ENCODE measurements at regions not wholly inside any gene's neighbourhood (a gene's known extent, or its start where the extent isn't known, plus 50 kb on each side); places are given as distances from the start of the nearest gene placed in this dataset.

DNA sequence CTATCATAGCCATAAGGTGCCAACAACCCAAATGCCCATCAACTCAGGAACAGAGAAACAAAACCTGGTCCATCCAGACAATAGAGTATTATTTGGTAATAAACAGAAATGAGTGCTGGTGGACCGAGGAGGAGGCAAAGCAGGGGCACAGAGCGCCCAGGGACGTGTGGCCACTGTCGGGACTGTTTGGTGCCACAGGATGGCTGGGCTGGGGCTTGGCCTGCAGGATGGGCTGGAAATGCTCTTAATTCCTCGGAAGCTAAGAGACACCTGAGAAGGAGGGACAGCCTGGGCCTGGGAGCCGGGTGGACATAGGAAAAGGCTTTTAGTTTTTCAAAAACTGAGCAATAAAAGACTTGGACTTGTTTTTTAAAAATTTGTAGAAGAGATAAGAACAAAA lies 216.4 kb downstream of the DLL1 start:
- Histone ChIP-seq H3K9me3 (ENCODE audit: control insufficient read depth, low read length) (no peaks in the 10 kb centered on the region), H3K27ac (ENCODE audit: insufficient read depth, low read length, poor library complexity, severe bottlenecking) (no peak overlapping the region), H3K4me3 (ENCODE audit: insufficient read depth, low read depth, low read length, poor library complexity, severe bottlenecking) (no peak overlapping the region), H3K4me1 (ENCODE audit: control insufficient read depth, insufficient read depth, low read length, poor library complexity, severe bottlenecking) (no peaks in the 10 kb centered on the region), H3K36me3 (ENCODE audit: control insufficient read depth, insufficient read depth, low read length) (no peaks in the 10 kb centered on the region), H3K27me3 (replicated peaks; ENCODE audit: control insufficient read depth, insufficient read depth, low read length, poor library complexity, severe bottlenecking) (no peaks in the 10 kb centered on the region)
- DNase-seq = no peak

DNA sequence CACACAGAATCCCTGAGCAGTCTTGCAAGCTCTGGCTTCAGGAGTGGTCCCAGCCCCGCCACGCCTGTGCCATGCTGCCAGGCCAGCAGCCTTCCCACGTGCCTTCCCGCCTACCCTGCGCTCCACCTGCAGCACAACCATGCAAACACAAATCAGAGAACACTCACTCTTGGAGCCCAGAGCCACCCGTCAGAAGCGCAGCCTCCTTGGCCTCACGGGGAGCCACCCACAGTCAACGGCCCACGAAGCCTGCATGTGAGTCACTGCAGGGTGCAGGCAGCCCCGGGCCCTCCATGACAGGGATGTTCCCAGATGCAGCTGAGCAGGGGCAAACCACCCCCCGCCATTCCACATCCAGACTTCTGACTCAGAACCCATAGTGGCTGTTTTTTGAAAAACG lies 217.0 kb downstream of the DLL1 start:
- Histone ChIP-seq H3K9me3 (ENCODE audit: control insufficient read depth, low read length) (no peaks in the 10 kb centered on the region), H3K27me3 (replicated peaks; ENCODE audit: control insufficient read depth, insufficient read depth, low read length, poor library complexity, severe bottlenecking) (no peaks in the 10 kb centered on the region), H3K27ac (ENCODE audit: insufficient read depth, low read length, poor library complexity, severe bottlenecking) (no peak overlapping the region), H3K4me3 (ENCODE audit: insufficient read depth, low read depth, low read length, poor library complexity, severe bottlenecking) (no peak overlapping the region), H3K36me3 (ENCODE audit: control insufficient read depth, insufficient read depth, low read length) (no peaks in the 10 kb centered on the region), H3K4me1 (ENCODE audit: control insufficient read depth, insufficient read depth, low read length, poor library complexity, severe bottlenecking) (no peaks in the 10 kb centered on the region)
- DNase-seq = no peak

DNA sequence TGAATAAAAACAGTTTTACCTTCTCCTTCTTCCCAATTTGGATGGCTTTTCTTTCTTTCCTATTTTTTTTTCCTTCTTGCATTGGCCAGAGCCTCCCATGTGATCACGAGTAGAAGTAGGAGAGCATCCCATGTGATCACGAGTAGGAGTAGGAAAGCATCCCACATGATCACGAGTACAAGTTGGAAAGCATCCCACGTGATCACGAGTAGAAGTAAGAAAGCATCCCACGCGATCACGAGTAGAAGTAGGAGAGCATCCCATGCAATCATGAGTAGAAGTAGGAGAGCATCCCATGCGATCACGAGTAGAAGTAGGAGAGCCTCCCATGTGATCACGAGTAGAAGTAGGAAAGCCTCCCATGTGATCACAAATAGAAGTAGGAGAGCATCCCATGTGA lies 218.6 kb downstream of the DLL1 start:
- H3K9me3 ChIP-seq (ENCODE audit: control insufficient read depth, low read length) = no peaks in the 10 kb centered on the region
- H3K27me3 ChIP-seq (replicated peaks; ENCODE audit: control insufficient read depth, insufficient read depth, low read length, poor library complexity, severe bottlenecking) = no peaks in the 10 kb centered on the region
- H3K4me1 ChIP-seq (ENCODE audit: control insufficient read depth, insufficient read depth, low read length, poor library complexity, severe bottlenecking) = no peaks in the 10 kb centered on the region
- H3K27ac ChIP-seq (ENCODE audit: insufficient read depth, low read length, poor library complexity, severe bottlenecking) = no peak overlapping the region
- no peak overlapping the region for H3K4me3 ChIP-seq (ENCODE audit: insufficient read depth, low read depth, low read length, poor library complexity, severe bottlenecking)
- no peaks in the 10 kb centered on the region for H3K36me3 ChIP-seq (ENCODE audit: control insufficient read depth, insufficient read depth, low read length)
- no peak for DNase-seq

DNA sequence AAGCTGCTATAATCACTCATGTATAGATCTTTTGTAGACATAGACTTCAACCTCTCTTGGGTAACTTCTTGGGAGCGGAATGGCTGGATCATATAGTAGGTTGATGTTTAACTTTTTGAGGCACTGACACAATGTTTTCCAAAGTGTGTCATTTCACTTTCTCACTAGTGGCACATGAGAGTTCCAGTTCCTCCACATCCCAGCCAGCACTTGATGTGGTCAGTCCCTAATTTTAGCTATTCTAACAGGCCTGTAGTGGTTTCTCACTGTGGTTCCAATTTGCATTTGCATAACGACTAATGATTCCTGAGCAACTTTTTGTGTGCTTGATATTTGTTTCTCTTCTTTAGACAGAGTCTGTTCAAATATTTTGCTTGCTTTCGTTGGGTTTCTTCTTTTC lies 221.3 kb downstream of the DLL1 start:
- no peaks in the 10 kb centered on the region for H3K27me3 ChIP-seq (replicated peaks; ENCODE audit: control insufficient read depth, insufficient read depth, low read length, poor library complexity, severe bottlenecking)
- DNase-seq = no peak
- H3K4me1 ChIP-seq (ENCODE audit: control insufficient read depth, insufficient read depth, low read length, poor library complexity, severe bottlenecking) = no peaks in the 10 kb centered on the region
- H3K9me3 ChIP-seq (ENCODE audit: control insufficient read depth, low read length) = no peaks in the 10 kb centered on the region
- H3K27ac ChIP-seq (ENCODE audit: insufficient read depth, low read length, poor library complexity, severe bottlenecking) = no peak overlapping the region
- H3K36me3 ChIP-seq (ENCODE audit: control insufficient read depth, insufficient read depth, low read length) = no peaks in the 10 kb centered on the region
- H3K4me3 ChIP-seq (ENCODE audit: insufficient read depth, low read depth, low read length, poor library complexity, severe bottlenecking) = no peak overlapping the region

DNA sequence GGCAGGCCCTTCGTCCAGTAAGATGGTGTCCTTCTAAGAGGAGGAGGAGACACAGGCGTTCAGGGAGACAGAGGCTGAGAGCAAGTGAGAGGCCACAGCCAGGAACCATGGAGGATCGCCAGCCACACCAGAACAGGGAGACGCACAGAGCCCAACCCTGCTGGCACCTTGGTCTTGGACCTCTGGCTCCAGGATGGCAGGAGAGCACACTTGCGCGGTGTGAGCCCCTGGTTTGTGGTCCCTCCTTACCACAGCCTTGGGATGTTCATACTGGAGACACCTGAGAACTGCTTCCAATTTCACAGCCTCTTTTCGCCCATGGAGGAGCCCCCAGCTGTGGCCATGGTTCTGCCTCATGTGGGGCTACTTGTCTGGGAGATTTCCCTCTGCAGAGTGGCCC lies 222.4 kb downstream of the DLL1 start:
- Histone ChIP-seq H3K9me3 (ENCODE audit: control insufficient read depth, low read length) (no peaks in the 10 kb centered on the region), H3K4me3 (ENCODE audit: insufficient read depth, low read depth, low read length, poor library complexity, severe bottlenecking) (no peak overlapping the region), H3K36me3 (ENCODE audit: control insufficient read depth, insufficient read depth, low read length) (no peaks in the 10 kb centered on the region), H3K4me1 (ENCODE audit: control insufficient read depth, insufficient read depth, low read length, poor library complexity, severe bottlenecking) (no peaks in the 10 kb centered on the region), H3K27ac (ENCODE audit: insufficient read depth, low read length, poor library complexity, severe bottlenecking) (no peak overlapping the region), H3K27me3 (replicated peaks; ENCODE audit: control insufficient read depth, insufficient read depth, low read length, poor library complexity, severe bottlenecking) (no peaks in the 10 kb centered on the region)
- no peak for DNase-seq

DNA sequence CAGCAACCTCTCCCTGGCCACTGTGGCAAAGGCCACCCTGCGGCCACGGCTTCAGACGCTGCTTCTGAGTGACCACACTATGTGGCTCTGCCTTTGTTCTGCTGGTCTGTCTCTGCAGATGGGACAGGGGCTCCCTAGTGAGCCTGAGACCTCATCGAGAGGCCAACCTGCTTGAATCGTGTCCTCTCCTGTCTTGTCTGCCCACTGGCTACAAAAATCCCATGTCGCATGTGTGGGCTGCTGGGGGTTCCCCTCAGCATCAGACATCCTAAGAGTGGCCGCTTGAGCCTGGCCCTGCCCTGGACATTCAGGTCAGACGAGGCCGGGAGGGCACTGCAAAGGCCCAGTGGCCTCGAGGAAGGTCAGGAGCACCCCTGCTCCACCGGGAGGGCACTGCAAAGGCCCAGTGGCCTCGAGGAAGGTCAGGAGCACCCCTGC lies 222.9 kb downstream of the DLL1 start:
- no peak overlapping the region for H3K27ac ChIP-seq (ENCODE audit: insufficient read depth, low read length, poor library complexity, severe bottlenecking)
- no peaks in the 10 kb centered on the region for H3K9me3 ChIP-seq (ENCODE audit: control insufficient read depth, low read length)
- no peak for DNase-seq
- no peaks in the 10 kb centered on the region for H3K27me3 ChIP-seq (replicated peaks; ENCODE audit: control insufficient read depth, insufficient read depth, low read length, poor library complexity, severe bottlenecking)
- H3K4me3 ChIP-seq (ENCODE audit: insufficient read depth, low read depth, low read length, poor library complexity, severe bottlenecking) = no peak overlapping the region
- H3K4me1 ChIP-seq (ENCODE audit: control insufficient read depth, insufficient read depth, low read length, poor library complexity, severe bottlenecking) = no peaks in the 10 kb centered on the region
- no peaks in the 10 kb centered on the region for H3K36me3 ChIP-seq (ENCODE audit: control insufficient read depth, insufficient read depth, low read length)

DNA sequence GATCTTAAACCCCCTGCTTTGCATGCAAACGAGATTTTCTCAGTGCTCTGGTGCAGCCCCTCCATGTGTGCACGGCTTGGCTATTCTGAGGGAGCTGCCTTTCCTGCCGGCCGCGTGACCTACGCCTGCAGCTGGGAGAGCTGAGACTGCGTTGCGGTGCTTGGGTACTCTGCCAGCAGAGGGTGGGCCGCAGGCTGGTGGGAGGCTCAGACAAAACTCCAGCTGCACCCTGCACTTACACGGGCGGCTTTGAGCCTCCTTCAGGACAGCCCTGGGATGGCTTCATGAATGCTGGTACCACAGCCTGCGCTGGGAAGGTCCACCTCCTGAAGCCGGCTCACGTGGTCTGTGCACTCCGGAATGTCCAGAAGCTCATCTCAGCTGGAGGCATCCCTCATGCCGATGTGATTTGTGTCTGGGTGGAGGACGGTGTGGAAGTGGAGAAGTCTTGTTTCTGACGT lies 223.7 kb downstream of the DLL1 start:
- no peak overlapping the region for H3K27ac ChIP-seq (ENCODE audit: insufficient read depth, low read length, poor library complexity, severe bottlenecking)
- no peak overlapping the region for H3K4me3 ChIP-seq (ENCODE audit: insufficient read depth, low read depth, low read length, poor library complexity, severe bottlenecking)
- no peaks in the 10 kb centered on the region for H3K36me3 ChIP-seq (ENCODE audit: control insufficient read depth, insufficient read depth, low read length)
- no peaks in the 10 kb centered on the region for H3K4me1 ChIP-seq (ENCODE audit: control insufficient read depth, insufficient read depth, low read length, poor library complexity, severe bottlenecking)
- no peaks in the 10 kb centered on the region for H3K27me3 ChIP-seq (replicated peaks; ENCODE audit: control insufficient read depth, insufficient read depth, low read length, poor library complexity, severe bottlenecking)
- DNase-seq = no peak
- H3K9me3 ChIP-seq (ENCODE audit: control insufficient read depth, low read length) = no peaks in the 10 kb centered on the region

DNA sequence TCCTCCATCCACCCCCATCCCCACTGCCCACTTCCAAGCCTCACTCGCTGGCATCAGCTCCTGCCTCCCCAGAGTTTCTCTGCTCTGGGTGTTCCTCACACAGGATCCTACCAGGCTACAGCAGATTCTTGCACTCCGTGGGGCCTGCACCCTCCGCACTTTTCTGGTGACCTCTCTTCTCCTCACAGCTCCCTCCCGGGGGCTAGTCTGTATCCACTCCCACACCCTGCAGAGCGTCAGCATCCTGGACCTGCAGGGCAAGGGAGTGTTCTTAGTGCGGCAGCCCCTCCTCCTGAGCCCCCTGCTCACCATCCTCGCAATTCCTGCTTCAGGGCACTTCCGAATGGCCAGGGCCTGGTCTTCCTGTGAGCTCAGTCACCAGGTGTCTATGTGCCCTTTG lies 224.2 kb downstream of the DLL1 start:
- H3K4me1 ChIP-seq (ENCODE audit: control insufficient read depth, insufficient read depth, low read length, poor library complexity, severe bottlenecking) = no peaks in the 10 kb centered on the region
- no peak overlapping the region for H3K27ac ChIP-seq (ENCODE audit: insufficient read depth, low read length, poor library complexity, severe bottlenecking)
- DNase-seq = no peak
- no peaks in the 10 kb centered on the region for H3K36me3 ChIP-seq (ENCODE audit: control insufficient read depth, insufficient read depth, low read length)
- H3K4me3 ChIP-seq (ENCODE audit: insufficient read depth, low read depth, low read length, poor library complexity, severe bottlenecking) = no peak overlapping the region
- no peaks in the 10 kb centered on the region for H3K27me3 ChIP-seq (replicated peaks; ENCODE audit: control insufficient read depth, insufficient read depth, low read length, poor library complexity, severe bottlenecking)
- no peaks in the 10 kb centered on the region for H3K9me3 ChIP-seq (ENCODE audit: control insufficient read depth, low read length)

DNA sequence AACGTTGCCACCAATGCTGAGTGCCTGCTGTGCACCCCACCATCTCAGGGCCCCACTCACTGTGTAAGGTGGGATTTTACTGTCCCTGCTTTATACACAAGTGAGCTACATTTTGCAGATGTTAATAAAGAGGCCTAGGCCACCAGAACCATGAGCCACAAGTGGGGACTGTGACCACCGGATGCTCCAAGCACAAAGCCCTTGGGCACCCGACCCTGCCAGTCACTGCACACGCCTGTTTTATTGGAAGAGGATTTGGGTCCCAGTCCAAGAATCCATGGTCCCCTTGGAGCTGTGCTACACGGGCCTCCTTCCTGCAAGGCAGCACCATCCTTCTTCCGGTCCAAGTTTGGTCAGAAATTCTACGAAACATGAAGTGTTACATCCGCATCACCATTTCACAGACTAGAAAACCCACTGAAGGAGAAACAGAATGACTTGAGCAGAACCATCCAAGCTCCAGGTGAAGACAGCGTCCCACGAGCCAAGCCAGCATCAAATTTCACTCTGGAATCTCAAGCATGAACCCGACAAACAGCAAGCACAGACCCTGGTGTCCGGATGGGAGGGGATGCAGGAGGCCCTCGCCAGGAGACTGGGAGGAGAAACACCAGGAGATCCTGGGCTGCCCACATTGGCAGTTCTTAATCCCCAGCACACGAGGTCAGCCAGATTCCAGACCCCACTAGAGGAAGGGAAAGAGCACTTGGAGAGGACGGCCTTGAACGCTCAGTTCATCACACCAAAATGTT lies 226.9 kb downstream of the DLL1 start:
- Histone ChIP-seq H3K27ac (ENCODE audit: insufficient read depth, low read length, poor library complexity, severe bottlenecking) (no peak overlapping the region), H3K9me3 (ENCODE audit: control insufficient read depth, low read length) (no peaks in the 10 kb centered on the region), H3K36me3 (ENCODE audit: control insufficient read depth, insufficient read depth, low read length) (no peaks in the 10 kb centered on the region), H3K4me3 (ENCODE audit: insufficient read depth, low read depth, low read length, poor library complexity, severe bottlenecking) (no peak overlapping the region), H3K27me3 (replicated peaks; ENCODE audit: control insufficient read depth, insufficient read depth, low read length, poor library complexity, severe bottlenecking) (no peaks in the 10 kb centered on the region), H3K4me1 (ENCODE audit: control insufficient read depth, insufficient read depth, low read length, poor library complexity, severe bottlenecking) (no peaks in the 10 kb centered on the region)
- no peak for DNase-seq

DNA sequence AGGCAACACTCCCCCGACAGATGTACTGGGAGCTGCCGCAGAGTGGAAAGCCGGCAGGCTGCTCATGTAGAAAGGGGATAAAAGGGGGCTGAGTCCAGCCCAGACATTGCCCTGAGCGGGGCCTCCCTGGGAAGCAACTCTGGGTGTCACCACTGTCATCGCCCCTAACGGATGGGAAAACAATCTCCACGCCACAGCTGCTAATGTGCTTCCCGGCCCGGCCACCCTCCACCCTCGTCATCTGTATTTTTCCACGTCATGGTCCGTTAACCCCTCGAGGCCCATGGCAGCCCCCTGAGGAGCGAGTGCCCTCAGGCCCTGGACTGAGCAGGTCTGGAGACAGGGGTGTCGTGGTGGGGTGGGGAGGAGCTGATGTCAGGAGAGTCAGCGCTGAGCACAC lies 227.4 kb downstream of the DLL1 start:
- H3K36me3 ChIP-seq (ENCODE audit: control insufficient read depth, insufficient read depth, low read length) = no peaks in the 10 kb centered on the region

More for the DNA sequence above, 227.4 kb downstream of the DLL1 start:
- H3K9me3 ChIP-seq (ENCODE audit: control insufficient read depth, low read length) = no peaks in the 10 kb centered on the region
- no peaks in the 10 kb centered on the region for H3K4me1 ChIP-seq (ENCODE audit: control insufficient read depth, insufficient read depth, low read length, poor library complexity, severe bottlenecking)
- H3K27ac ChIP-seq (ENCODE audit: insufficient read depth, low read length, poor library complexity, severe bottlenecking) = no peak overlapping the region
- DNase-seq = no peak
- H3K4me3 ChIP-seq (ENCODE audit: insufficient read depth, low read depth, low read length, poor library complexity, severe bottlenecking) = no peak overlapping the region
- H3K27me3 ChIP-seq (replicated peaks; ENCODE audit: control insufficient read depth, insufficient read depth, low read length, poor library complexity, severe bottlenecking) = no peaks in the 10 kb centered on the region

Data from effector memory CD4-positive, alpha-beta T cell (primary cell).